NCI-H1694 (cell line): ENCODE measurements at regions not wholly inside any gene's neighbourhood (a gene's known extent, or its start where the extent isn't known, plus 50 kb on each side); places are given as distances from the start of the nearest gene placed in this dataset.

ENCODE experiments used
- DNase-seq: peaks from one replicate; lab custom pipeline; 2025; lab: John Stamatoyannopoulos, UW

- no peak for DNase-seq
Measured at GRCh38 chr6:163694072-163694471, 279.6 kb downstream of the QKI start.

- DNase-seq = no peak
Measured at GRCh38 chr6:163691049-163691448, 276.5 kb downstream of the QKI start.

- DNase-seq = no peak
Measured at GRCh38 chr6:163688739-163689362, 274.3 kb downstream of the QKI start.

GRCh38 chr6:163687075-163687474 lies 272.6 kb downstream of the QKI start:
- DNase-seq = no peak

- DNase-seq = no peak
Measured at GRCh38 chr6:163686301-163686700, 271.8 kb downstream of the QKI start.

- DNase-seq = no peak
Measured at GRCh38 chr6:163683105-163683622, 268.6 kb downstream of the QKI start.

- no peak for DNase-seq
Measured at GRCh38 chr6:163679753-163680152, 265.2 kb downstream of the QKI start.

GRCh38 chr6:163679012-163679660 lies 264.6 kb downstream of the QKI start:
- no peak for DNase-seq

- DNase-seq = no peak
Measured at GRCh38 chr6:163675611-163676010, 261.1 kb downstream of the QKI start.

GRCh38 chr6:163672710-163673109 lies 258.2 kb downstream of the QKI start:
- no peak for DNase-seq

GRCh38 chr6:163671791-163672190 lies 257.3 kb downstream of the QKI start:
- no peak for DNase-seq

GRCh38 chr6:163671355-163671754 lies 256.8 kb downstream of the QKI start:
- no peak for DNase-seq

- no peak for DNase-seq
Measured at GRCh38 chr6:163670336-163670735, 255.8 kb downstream of the QKI start.

GRCh38 chr6:163668061-163668426 lies 253.5 kb downstream of the QKI start:
- no peak for DNase-seq

- DNase-seq = no peak
Measured at GRCh38 chr6:163667372-163668060, 253.0 kb downstream of the QKI start.

GRCh38 chr6:163665464-163665863 lies 250.9 kb downstream of the QKI start:
- no peak for DNase-seq

GRCh38 chr6:163663575-163663974 lies 249.1 kb downstream of the QKI start:
- no peak for DNase-seq

- DNase-seq = no peak
Measured at GRCh38 chr6:163662604-163663225, 248.2 kb downstream of the QKI start.

- DNase-seq = no peak
Measured at GRCh38 chr6:163661272-163661671, 246.8 kb downstream of the QKI start.

- no peak for DNase-seq
Measured at GRCh38 chr6:163659803-163660202, 245.3 kb downstream of the QKI start.

- DNase-seq = no peak
Measured at GRCh38 chr6:163655217-163656121, 241.0 kb downstream of the QKI start.
